OCI-LY1 (cell line): ENCODE measurements at regions not wholly inside any gene's neighbourhood (a gene's known extent, or its start where the extent isn't known, plus 50 kb on each side); places are given as distances from the start of the nearest gene placed in this dataset.

Experiments used
- H2AFZ ChIP-seq: fragments of 200-600 bp; sonication (generic), shearing (Covaris generic); 2 replicates; pipeline ENCODE4 v1.6.0; 2014; ENCODE audit warnings: antibody characterized with exemption, mild to moderate bottlenecking, low read length
- H3F3A ChIP-seq: fragments of 200-600 bp; sonication (generic), shearing (Covaris generic); 2 replicates; pipeline ENCODE4 v1.6.0; 2014; ENCODE audit warnings: mild to moderate bottlenecking, antibody characterized with exemption, low read length, moderate library complexity; ENCODE audit not compliant: insufficient read depth
- H3K27ac ChIP-seq: fragments of 200-600 bp; sonication (generic); 2 replicates; pipeline ENCODE4 v1.5.1; 2014; ENCODE audit warnings: low read length, mixed run types, mild to moderate bottlenecking, low read depth; ENCODE audit not compliant: poor library complexity, severe bottlenecking
- H3K27me3 ChIP-seq: fragments of 200-600 bp; sonication (generic); 2 replicates; pipeline ENCODE4 v1.6.0; 2014; ENCODE audit warnings: antibody characterized with exemption, mild to moderate bottlenecking, low read length, moderate library complexity; ENCODE audit not compliant: insufficient read depth
- H3K36me3 ChIP-seq: fragments of 200-600 bp; sonication (generic); 2 replicates; pipeline ENCODE4 v1.6.1; 2014; ENCODE audit warnings: mild to moderate bottlenecking, antibody characterized with exemption, low read length, moderate library complexity, mixed read lengths; ENCODE audit not compliant: insufficient read depth
- H3K4me1 ChIP-seq: fragments of 200-600 bp; sonication (generic); 2 replicates; pipeline ENCODE4 v1.5.1; 2014; ENCODE audit warnings: mild to moderate bottlenecking, low read length, moderate library complexity; ENCODE audit not compliant: insufficient read depth, severe bottlenecking
- H3K4me2 ChIP-seq: fragments of 200-600 bp; sonication (generic), shearing (Covaris generic); 2 replicates; pipeline ENCODE4 v1.6.1; 2014; ENCODE audit warnings: low read length
- H3K4me3 ChIP-seq: fragments of 200-600 bp; sonication (generic); 2 replicates; pipeline ENCODE4 v1.5.1; 2014; ENCODE audit warnings: low read length, low read depth, mild to moderate bottlenecking, mixed read lengths; ENCODE audit not compliant: poor library complexity, severe bottlenecking
- H3K79me2 ChIP-seq: fragments of 200-600 bp; shearing (Covaris generic); 2 replicates; pipeline ENCODE4 v1.6.1; 2016; ENCODE audit warnings: mixed run types, low read length, mixed read lengths; ENCODE audit not compliant: insufficient read depth
- H3K9ac ChIP-seq: fragments of 200-600 bp; sonication (generic), shearing (Covaris generic); 2 replicates; pipeline ENCODE4 v1.6.1; 2014; ENCODE audit warnings: mild to moderate bottlenecking, low read length, mixed read lengths
- H3K9me2 ChIP-seq: fragments of 200-600 bp; sonication (generic), shearing (Covaris generic); 2 replicates; pipeline ENCODE4 v1.6.1; 2014; ENCODE audit warnings: low read depth, mild to moderate bottlenecking, low read length, mixed read lengths
- H3K9me3 ChIP-seq: fragments of 200-600 bp; shearing (Covaris generic); 2 replicates; pipeline ENCODE4 v1.6.1; 2014; ENCODE audit warnings: low read length, mixed read lengths
- H4K20me1 ChIP-seq: fragments of 200-600 bp; sonication (generic), shearing (Covaris generic); 2 replicates; pipeline ENCODE4 v1.6.0; 2016; ENCODE audit warnings: mild to moderate bottlenecking, low read length; ENCODE audit not compliant: insufficient read depth
- EZH2 ChIP-seq: fragments of 200-600 bp; sonication (generic), shearing (Covaris generic); IDR thresholded peaks from 2 replicates; pipeline ENCODE4 v1.8.0; 2017; ENCODE audit warnings: borderline replicate concordance, mixed run types, mild to moderate bottlenecking, antibody characterized with exemption, low read length, moderate library complexity, mixed read lengths
- TF ChIP-seq, protein P1 (sequence below): fragments of 200-600 bp; sonication (generic), shearing (Covaris generic); IDR thresholded peaks from 2 replicates; pipeline ENCODE4 v1.5.1; 2017; ENCODE audit warnings: mild to moderate bottlenecking, antibody characterized with exemption, low read length, moderate library complexity, mixed read lengths

DNA sequence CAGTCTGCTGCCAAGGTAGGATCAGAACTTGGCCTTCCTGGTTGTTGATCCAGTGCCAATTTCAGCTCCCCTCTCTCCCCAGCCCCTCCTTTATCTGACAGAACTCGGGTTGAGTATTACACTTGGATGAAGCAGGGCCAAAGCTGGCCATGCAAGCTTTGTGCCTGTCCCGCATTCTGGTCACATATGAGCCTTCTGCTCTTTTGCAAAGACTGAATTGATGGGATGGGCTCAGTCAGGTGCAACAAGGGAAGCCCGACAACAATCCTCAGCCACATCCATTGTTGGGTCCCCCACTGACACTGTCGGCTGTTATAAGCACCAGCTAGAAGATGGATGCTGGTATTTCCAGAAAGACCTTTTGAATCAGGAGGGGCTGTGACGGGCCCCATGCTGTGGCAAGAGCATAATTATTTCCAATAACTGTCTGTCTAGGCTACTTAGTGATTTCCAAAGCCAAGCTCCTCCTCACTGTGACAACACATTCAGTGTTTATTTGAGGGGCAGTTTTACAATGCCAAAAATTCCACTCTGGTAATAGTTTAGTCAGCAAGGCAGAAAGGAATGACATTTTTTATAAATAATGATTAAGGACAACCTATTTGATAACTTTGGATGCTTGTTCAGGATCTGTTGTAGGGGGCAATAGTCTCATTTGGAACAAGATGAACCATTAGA is 146.8 kb upstream of the FRMD4B start:
- no peaks in the 10 kb centered on the region for H3K9me3 ChIP-seq

DNA sequence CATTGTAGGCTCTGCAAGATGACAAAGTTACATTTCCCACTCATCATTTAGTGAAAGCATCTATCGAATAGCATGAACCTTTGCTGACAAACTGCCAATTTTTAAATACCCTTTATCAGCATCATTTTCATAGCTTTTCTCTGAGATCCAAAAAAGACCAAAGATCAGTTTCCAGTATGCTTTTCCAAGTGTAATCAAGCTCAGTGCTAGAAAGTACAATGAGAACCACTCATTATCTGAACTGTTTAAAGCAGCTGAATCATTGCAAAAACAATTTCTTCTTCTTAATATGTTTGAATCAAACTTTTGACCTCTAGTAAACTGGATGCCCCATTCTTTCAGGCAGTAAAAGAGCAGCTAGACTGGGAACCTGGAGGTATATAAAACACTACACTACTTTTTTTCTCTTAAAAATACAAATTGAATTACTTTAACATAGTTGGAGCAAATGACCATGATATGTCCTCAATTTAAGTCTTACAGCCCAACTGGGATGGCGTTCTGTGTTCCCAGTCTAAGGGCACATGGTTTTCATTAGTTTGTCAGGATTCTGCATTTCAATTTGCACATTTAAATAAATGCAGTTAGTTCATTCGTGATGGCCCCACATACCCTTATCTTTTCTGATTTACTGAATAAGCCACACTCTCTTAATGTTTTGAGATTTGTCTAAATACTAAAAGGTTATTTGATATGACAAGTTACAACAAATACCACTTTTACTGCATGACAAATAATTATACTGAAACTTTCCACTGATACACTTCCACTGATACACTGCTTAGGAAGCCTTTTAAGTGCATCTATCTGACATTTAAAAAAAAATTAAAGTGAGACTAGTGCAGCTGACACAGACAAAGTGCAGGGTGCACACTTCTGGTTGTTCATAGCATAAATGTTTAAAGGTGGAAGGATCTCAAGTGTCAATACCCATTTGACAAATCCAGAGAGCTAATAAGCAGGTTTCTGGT is 146.0 kb upstream of the FRMD4B start:
- Histone ChIP-seq H2AFZ (no peak overlapping the region), H3K9ac (no peak overlapping the region), H3K4me2 (no peak overlapping the region), H3F3A (no peaks in the 10 kb centered on the region), H3K36me3 (no peaks in the 10 kb centered on the region), H3K9me2 (no peaks in the 10 kb centered on the region), H3K27ac (no peak overlapping the region), H3K79me2 (no peaks in the 10 kb centered on the region), H3K27me3 (no peaks in the 10 kb centered on the region), H3K9me3 (no peaks in the 10 kb centered on the region), H3K4me3 (no peak overlapping the region), H4K20me1 (no peaks in the 10 kb centered on the region), H3K4me1 (no peaks in the 10 kb centered on the region)
- TF ChIP-seq EZH2 = no peak
- TF ChIP-seq, protein P1, sequence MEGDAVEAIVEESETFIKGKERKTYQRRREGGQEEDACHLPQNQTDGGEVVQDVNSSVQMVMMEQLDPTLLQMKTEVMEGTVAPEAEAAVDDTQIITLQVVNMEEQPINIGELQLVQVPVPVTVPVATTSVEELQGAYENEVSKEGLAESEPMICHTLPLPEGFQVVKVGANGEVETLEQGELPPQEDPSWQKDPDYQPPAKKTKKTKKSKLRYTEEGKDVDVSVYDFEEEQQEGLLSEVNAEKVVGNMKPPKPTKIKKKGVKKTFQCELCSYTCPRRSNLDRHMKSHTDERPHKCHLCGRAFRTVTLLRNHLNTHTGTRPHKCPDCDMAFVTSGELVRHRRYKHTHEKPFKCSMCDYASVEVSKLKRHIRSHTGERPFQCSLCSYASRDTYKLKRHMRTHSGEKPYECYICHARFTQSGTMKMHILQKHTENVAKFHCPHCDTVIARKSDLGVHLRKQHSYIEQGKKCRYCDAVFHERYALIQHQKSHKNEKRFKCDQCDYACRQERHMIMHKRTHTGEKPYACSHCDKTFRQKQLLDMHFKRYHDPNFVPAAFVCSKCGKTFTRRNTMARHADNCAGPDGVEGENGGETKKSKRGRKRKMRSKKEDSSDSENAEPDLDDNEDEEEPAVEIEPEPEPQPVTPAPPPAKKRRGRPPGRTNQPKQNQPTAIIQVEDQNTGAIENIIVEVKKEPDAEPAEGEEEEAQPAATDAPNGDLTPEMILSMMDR = no peak

More for the DNA sequence above, 146.8 kb upstream of the FRMD4B start:
- no peak overlapping the region for H3K4me2 ChIP-seq
- no peak overlapping the region for H3K27ac ChIP-seq
- H3K9ac ChIP-seq = no peak overlapping the region
- no peak overlapping the region for H2AFZ ChIP-seq
- no peaks in the 10 kb centered on the region for H3K9me2 ChIP-seq
- H3K4me1 ChIP-seq = no peaks in the 10 kb centered on the region
- no peak overlapping the region for H3K4me3 ChIP-seq
- H3K79me2 ChIP-seq = no peaks in the 10 kb centered on the region
- no peak for TF ChIP-seq EZH2
- TF ChIP-seq, protein P1 = no peak
- H3K27me3 ChIP-seq = no peaks in the 10 kb centered on the region
- no peaks in the 10 kb centered on the region for H3K36me3 ChIP-seq
- no peaks in the 10 kb centered on the region for H4K20me1 ChIP-seq
- no peaks in the 10 kb centered on the region for H3F3A ChIP-seq

DNA sequence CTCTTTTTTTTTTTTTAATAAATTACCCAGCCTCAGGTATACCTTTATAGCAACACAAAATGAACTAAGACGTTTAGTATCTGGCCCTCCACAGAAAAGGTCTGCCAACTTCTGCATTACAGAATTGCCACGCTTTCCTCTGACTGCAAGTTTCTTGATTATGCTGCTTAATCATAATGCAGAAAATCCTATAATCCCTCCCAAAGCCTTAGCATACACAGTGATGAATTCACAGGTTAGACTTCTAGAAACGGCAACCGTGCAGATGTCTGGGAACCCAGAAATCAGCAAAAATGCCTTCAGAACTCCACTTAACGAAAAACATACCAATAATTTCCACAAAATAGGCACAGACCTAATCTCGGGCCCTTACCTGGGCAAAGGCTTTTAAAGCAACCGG is 144.7 kb upstream of the FRMD4B start:
- TF ChIP-seq, protein P1 = no peak
- TF ChIP-seq EZH2 = no peak
- H3K9ac ChIP-seq = no peak overlapping the region
- no peak overlapping the region for H3K4me3 ChIP-seq
- H3K9me2 ChIP-seq = no peaks in the 10 kb centered on the region
- H3K4me2 ChIP-seq = no peak overlapping the region
- no peaks in the 10 kb centered on the region for H3K4me1 ChIP-seq
- H3F3A ChIP-seq = no peaks in the 10 kb centered on the region
- H4K20me1 ChIP-seq = no peaks in the 10 kb centered on the region
- H2AFZ ChIP-seq = no peak overlapping the region
- no peak overlapping the region for H3K27ac ChIP-seq
- no peaks in the 10 kb centered on the region for H3K27me3 ChIP-seq
- H3K9me3 ChIP-seq = no peaks in the 10 kb centered on the region
- H3K36me3 ChIP-seq = no peaks in the 10 kb centered on the region
- H3K79me2 ChIP-seq = no peaks in the 10 kb centered on the region
